Osteoblast (primary cell): ENCODE measurements at regions not wholly inside any gene's neighbourhood (a gene's known extent, or its start where the extent isn't known, plus 50 kb on each side); places are given as distances from the start of the nearest gene placed in this dataset.

ENCODE experiments used
- DNase-seq: peaks from one replicate; pipeline ENCODE4 v3.0.0; 2011; ENCODE audit warnings: low spot score, mixed read lengths; ENCODE audit not compliant: insufficient read length; ENCODE audit errors: missing footprints
- H2AFZ ChIP-seq: 2 replicates; pipeline ENCODE4 v1.6.0; 2011; ENCODE audit warnings: mild to moderate bottlenecking, low read length
- H3K27ac ChIP-seq: 2 replicates; pipeline ENCODE4 v1.5.1; 2011; ENCODE audit warnings: mild to moderate bottlenecking, low read depth, low read length, moderate library complexity
- H3K27me3 ChIP-seq: 2 replicates; pipeline ENCODE4 v1.6.0; 2012; ENCODE audit warnings: mild to moderate bottlenecking, control low read depth, inconsistent platforms, low read length, moderate library complexity; ENCODE audit not compliant: insufficient read depth
- H3K36me3 ChIP-seq: 2 replicates; pipeline ENCODE4 v1.5.1; 2011; ENCODE audit warnings: mild to moderate bottlenecking, low read length, control low read depth, moderate library complexity; ENCODE audit not compliant: insufficient read depth
- H3K4me1 ChIP-seq: 2 replicates; pipeline ENCODE4 v1.5.1; 2011; ENCODE audit warnings: mild to moderate bottlenecking, low read length, control low read depth, moderate library complexity; ENCODE audit not compliant: insufficient read depth
- H3K4me2 ChIP-seq: 2 replicates; pipeline ENCODE4 v1.6.0; 2011; ENCODE audit warnings: mild to moderate bottlenecking, low read length; ENCODE audit not compliant: insufficient read depth
- H3K4me3 ChIP-seq: fragments of 200-600 bp; sonication (generic); 3 replicates; pipeline ENCODE4 v1.5.1; 2012; ENCODE audit warnings: mild to moderate bottlenecking, low read length, inconsistent platforms; ENCODE audit not compliant: insufficient read depth
- H3K79me2 ChIP-seq: 2 replicates; pipeline ENCODE4 v1.6.0; 2012; ENCODE audit warnings: mild to moderate bottlenecking, low read length, control low read depth, inconsistent platforms; ENCODE audit not compliant: insufficient read depth
- H3K9me3 ChIP-seq: 2 replicates; pipeline ENCODE4 v1.5.1; 2011; ENCODE audit warnings: low read depth, low read length, control low read depth
- H4K20me1 ChIP-seq: 2 replicates; pipeline ENCODE4 v1.6.0; 2012; ENCODE audit warnings: mild to moderate bottlenecking, low read length, control low read depth; ENCODE audit not compliant: insufficient read depth
- TF ChIP-seq, protein P1 (sequence below): IDR thresholded peaks from 2 replicates; pipeline ENCODE4 v1.5.1; 2011; ENCODE audit warnings: mild to moderate bottlenecking, low read depth, low read length, moderate library complexity; ENCODE audit errors: extremely low read depth

- DNase-seq = no peak
- Histone ChIP-seq H3K4me3 (no peak overlapping the region), H3K4me2 (no peak overlapping the region), H3K36me3 (no peaks in the 10 kb centered on the region), H3K79me2 (no peaks in the 10 kb centered on the region), H3K9me3 (no peaks in the 10 kb centered on the region), H3K27ac (no peak overlapping the region), H3K27me3 (no peaks in the 10 kb centered on the region), H2AFZ (no peak overlapping the region), H4K20me1 (no peaks in the 10 kb centered on the region), H3K4me1 (peaks cover 7% of the 10 kb centered on the region)
- TF ChIP-seq, protein P1, sequence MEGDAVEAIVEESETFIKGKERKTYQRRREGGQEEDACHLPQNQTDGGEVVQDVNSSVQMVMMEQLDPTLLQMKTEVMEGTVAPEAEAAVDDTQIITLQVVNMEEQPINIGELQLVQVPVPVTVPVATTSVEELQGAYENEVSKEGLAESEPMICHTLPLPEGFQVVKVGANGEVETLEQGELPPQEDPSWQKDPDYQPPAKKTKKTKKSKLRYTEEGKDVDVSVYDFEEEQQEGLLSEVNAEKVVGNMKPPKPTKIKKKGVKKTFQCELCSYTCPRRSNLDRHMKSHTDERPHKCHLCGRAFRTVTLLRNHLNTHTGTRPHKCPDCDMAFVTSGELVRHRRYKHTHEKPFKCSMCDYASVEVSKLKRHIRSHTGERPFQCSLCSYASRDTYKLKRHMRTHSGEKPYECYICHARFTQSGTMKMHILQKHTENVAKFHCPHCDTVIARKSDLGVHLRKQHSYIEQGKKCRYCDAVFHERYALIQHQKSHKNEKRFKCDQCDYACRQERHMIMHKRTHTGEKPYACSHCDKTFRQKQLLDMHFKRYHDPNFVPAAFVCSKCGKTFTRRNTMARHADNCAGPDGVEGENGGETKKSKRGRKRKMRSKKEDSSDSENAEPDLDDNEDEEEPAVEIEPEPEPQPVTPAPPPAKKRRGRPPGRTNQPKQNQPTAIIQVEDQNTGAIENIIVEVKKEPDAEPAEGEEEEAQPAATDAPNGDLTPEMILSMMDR = no peak
Observed at GRCh38 chr12:65721541-65722190, 102.6 kb upstream of the HMGA2 start.

GRCh38 chr12:65725376-65725775 lies 98.9 kb upstream of the HMGA2 start:
- Histone ChIP-seq H3K4me3 (no peak overlapping the region), H3K9me3 (no peaks in the 10 kb centered on the region), H3K4me2 (no peak overlapping the region), H3K4me1 (peaks cover 8% of the 10 kb centered on the region), H2AFZ (no peak overlapping the region), H3K36me3 (no peaks in the 10 kb centered on the region), H3K27me3 (peaks cover 21% of the 10 kb centered on the region), H4K20me1 (no peaks in the 10 kb centered on the region), H3K79me2 (no peaks in the 10 kb centered on the region), H3K27ac (no peak overlapping the region)
- peak; percentile 68 for DNase-seq
- TF ChIP-seq, protein P1 = no peak

- peak overlapping the region; percentile 72 for H3K4me3 ChIP-seq
- H4K20me1 ChIP-seq = no peaks in the 10 kb centered on the region
- peaks cover 3% of the 10 kb centered on the region for H3K4me1 ChIP-seq
- TF ChIP-seq, protein P1 = no peak
- H3K36me3 ChIP-seq = no peaks in the 10 kb centered on the region
- no peaks in the 10 kb centered on the region for H3K9me3 ChIP-seq
- no peak overlapping the region for H3K27ac ChIP-seq
- DNase-seq = no peak
- peaks cover 21% of the 10 kb centered on the region for H3K27me3 ChIP-seq
- H2AFZ ChIP-seq = peak overlapping the region; percentile 92
- H3K79me2 ChIP-seq = no peaks in the 10 kb centered on the region
- H3K4me2 ChIP-seq = peak overlapping the region; percentile 85
Observed at GRCh38 chr12:65728455-65728847, 95.8 kb upstream of the HMGA2 start.

DNA sequence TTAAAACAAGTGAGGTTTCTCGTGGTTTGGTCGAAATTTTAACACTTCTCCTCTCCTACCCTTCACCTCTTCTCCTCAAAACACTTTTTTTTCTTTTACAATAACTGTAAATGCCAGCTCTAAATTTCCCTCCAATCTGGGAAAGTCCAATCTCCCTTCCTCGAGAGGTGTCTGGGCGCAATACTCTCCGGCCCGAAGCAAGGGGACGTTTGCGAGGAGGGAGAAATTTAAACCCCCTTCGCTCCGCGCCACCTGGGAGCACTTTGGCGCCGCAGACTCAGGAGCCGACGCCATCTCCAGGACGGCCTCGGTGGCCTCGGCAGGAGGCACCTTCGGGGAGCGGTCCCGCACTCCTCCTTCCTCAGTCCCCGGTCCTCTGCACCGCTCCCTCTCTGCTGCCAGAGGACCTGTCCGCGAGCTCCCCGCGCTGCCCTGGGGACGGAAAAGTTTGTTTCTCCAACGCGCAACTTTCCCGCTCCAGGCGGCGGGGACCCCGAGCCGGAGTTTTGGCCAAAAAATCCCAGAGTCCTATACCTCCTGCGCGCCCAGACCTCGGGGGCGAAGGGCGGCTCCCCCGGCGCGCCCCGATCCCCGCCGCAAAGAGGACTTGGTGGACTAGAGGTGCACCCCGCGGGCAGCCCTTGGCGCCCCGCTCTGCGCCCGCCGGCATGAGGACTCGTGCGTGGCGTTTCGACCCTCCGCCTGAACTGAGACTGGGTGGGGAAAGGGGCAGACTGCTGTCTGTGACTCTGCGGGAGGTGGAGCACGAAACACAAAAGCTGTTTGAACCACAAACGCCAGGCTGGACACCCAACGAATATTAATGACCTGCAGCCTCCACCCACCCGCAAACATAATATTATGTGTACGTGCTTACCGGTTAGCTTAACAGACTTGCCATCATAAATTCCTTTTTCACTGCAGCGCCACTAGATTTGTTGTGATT lies 95.2 kb upstream of the HMGA2 start:
- Histone ChIP-seq H3K27ac (no peak overlapping the region), H2AFZ (peak overlapping the region; percentile 92), H3K9me3 (no peaks in the 10 kb centered on the region), H3K4me3 (peak overlapping the region; percentile 72), H3K79me2 (no peaks in the 10 kb centered on the region), H3K36me3 (no peaks in the 10 kb centered on the region), H3K27me3 (peaks cover 21% of the 10 kb centered on the region), H4K20me1 (no peaks in the 10 kb centered on the region), H3K4me2 (peak overlapping the region; percentile 85), H3K4me1 (peaks cover 3% of the 10 kb centered on the region)
- TF ChIP-seq, protein P1 = no peak
- no peak for DNase-seq
